GM18502 (cell line): ENCODE measurements at regions not wholly inside any gene's neighbourhood (a gene's known extent, or its start where the extent isn't known, plus 50 kb on each side); places are given as distances from the start of the nearest gene placed in this dataset.

Experiments used
- ATAC-seq: cut with Tn5 transposase; IDR thresholded peaks from one replicate; pipeline ENCODE4 v1.9.1; 2021; ENCODE audit warnings: mild to moderate bottlenecking; ENCODE audit not compliant: unreplicated experiment, poor library complexity

GRCh38 chr5:20514145-20514544, 526.1 kb upstream of the CDH18 start:
- no peak for ATAC-seq

GRCh38 chr5:20500546-20500945, 512.5 kb upstream of the CDH18 start:
- ATAC-seq, result no peak

- no peak for ATAC-seq
Measured at GRCh38 chr5:20498926-20499325, 510.9 kb upstream of the CDH18 start.

- no peak for ATAC-seq
Measured at GRCh38 chr5:20498102-20498501, 510.1 kb upstream of the CDH18 start.

- no peak for ATAC-seq
Measured at GRCh38 chr5:20497356-20497755, 509.4 kb upstream of the CDH18 start.

GRCh38 chr5:20494706-20495105, 506.7 kb upstream of the CDH18 start:
- ATAC-seq, result no peak

GRCh38 chr5:20486826-20487225, 498.8 kb upstream of the CDH18 start:
- no peak for ATAC-seq

- ATAC-seq, result no peak
Measured at GRCh38 chr5:20476016-20476415, 488.0 kb upstream of the CDH18 start.

GRCh38 chr5:20470997-20471396, 483.0 kb upstream of the CDH18 start:
- ATAC-seq, result no peak

- ATAC-seq, result no peak
Measured at GRCh38 chr5:20469792-20470191, 481.8 kb upstream of the CDH18 start.

GRCh38 chr5:20469390-20469789, 481.4 kb upstream of the CDH18 start:
- ATAC-seq, result no peak

GRCh38 chr5:20466512-20466911, 478.5 kb upstream of the CDH18 start:
- ATAC-seq, result no peak

GRCh38 chr5:20463206-20463605, 475.2 kb upstream of the CDH18 start:
- ATAC-seq, result no peak

- ATAC-seq, result no peak
Measured at GRCh38 chr5:20446121-20446520, 458.1 kb upstream of the CDH18 start.

GRCh38 chr5:20445326-20445860, 457.4 kb upstream of the CDH18 start:
- no peak for ATAC-seq

GRCh38 chr5:20434786-20435185, 446.8 kb upstream of the CDH18 start:
- no peak for ATAC-seq

- no peak for ATAC-seq
Measured at GRCh38 chr5:20420991-20421595, 433.1 kb upstream of the CDH18 start.
